BLaER1 treated with 17β-estradiol and CSF1 and Interleukin-3, amounts not matched to agents 10 nM and 100 nM (cell line): ENCODE measurements at regions not wholly inside any gene's neighbourhood (a gene's known extent, or its start where the extent isn't known, plus 50 kb on each side); places are given as distances from the start of the nearest gene placed in this dataset.
A peak's percentile ranks its signal among the peaks of the same experiment; 100 is the strongest.

Source experiments
- H3K27ac ChIP-seq, 11 experiments: shearing (Covaris generic); formaldehyde crosslinking; 2 replicates each; pipeline ENCODE4 v1.8.1; 2022
- H3K27me3 ChIP-seq, 11 experiments: shearing (Covaris generic); formaldehyde crosslinking; 2 replicates each; pipeline ENCODE4 v1.8.1; 2022
- H3K36me3 ChIP-seq, 11 experiments: shearing (Covaris generic); formaldehyde crosslinking; 2 replicates each; pipeline ENCODE4 v1.8.1; 2022
- H3K4me1 ChIP-seq, 10 experiments: shearing (Covaris generic); formaldehyde crosslinking; 2 replicates each; pipeline ENCODE4 v1.8.1; 2022
- H3K4me2 ChIP-seq, 11 experiments: shearing (Covaris generic); formaldehyde crosslinking; 2 replicates each; pipeline ENCODE4 v1.8.1; 2022
- H3K4me3 ChIP-seq, 10 experiments: shearing (Covaris generic); formaldehyde crosslinking; 2 replicates each; pipeline ENCODE4 v1.8.1; 2022
- H3K9ac ChIP-seq, 11 experiments: shearing (Covaris generic); formaldehyde crosslinking; 2 replicates each; pipeline ENCODE4 v1.8.1; 2022
- H3K9me3 ChIP-seq, 11 experiments: shearing (Covaris generic); formaldehyde crosslinking; replicated peaks in 1 of 11; 2 replicates each; pipeline ENCODE4 v1.8.1; 2022
- H4K20me1 ChIP-seq, 11 experiments: shearing (Covaris generic); formaldehyde crosslinking; 2 replicates each; pipeline ENCODE4 v1.8.1; 2022
- Cebpa-rat ChIP-seq, 11 experiments: shearing (Covaris generic); IDR thresholded peaks; 2 replicates each; pipeline ENCODE4 v1.8.1; 2022

- H4K20me1 ChIP-seq, result no peaks in the 10 kb centered on the region
Measured at GRCh38 chr4:45324455-45325417, 598.4 kb upstream of the GNPDA2 start.

DNA sequence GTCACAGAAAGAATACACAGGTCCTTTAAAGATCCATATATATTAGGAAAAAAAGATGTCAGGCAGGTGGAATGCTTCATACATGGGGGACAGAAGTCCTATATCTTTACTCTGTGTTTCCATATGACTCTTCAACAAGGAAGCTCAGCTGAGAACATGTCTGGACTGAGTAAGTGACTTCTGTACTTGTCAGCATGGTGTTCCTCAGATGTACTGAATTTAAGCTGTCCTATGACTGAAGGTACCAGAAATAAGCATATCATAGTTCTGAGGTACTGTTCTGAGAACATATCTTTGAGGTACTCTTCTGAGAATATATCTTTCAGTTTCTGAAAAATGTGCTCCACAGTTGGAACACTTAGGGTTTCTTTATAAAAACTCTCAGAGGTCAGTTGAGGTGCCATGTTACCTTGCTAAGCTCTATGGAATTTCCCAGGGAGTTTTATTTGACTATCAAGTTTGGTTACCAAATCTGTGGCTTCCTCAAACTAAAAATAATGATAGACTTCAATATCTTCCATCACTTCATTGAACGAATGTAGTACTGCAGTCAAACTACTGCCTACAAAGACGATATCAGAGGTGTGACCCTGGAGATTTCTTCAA lies 597.2 kb upstream of the GNPDA2 start:
- no peaks in the 10 kb centered on the region for H4K20me1 ChIP-seq
- H3K4me3 ChIP-seq, result no peak overlapping the region
- H3K4me1 ChIP-seq, result 0 out of 20 replicates have a peak, but pooled peaks cover 0 to 4% (median 0%) of the 10 kb centered on the region in 10 experiments
- no peak overlapping the region for H3K27ac ChIP-seq
- H3K36me3 ChIP-seq, result no peaks in the 10 kb centered on the region
- no peak for TF ChIP-seq Cebpa-rat (IDR thresholded peaks at IDR 0.05)
- no peak overlapping the region for H3K4me2 ChIP-seq
- H3K9ac ChIP-seq, result no peak overlapping the region
- no peaks in the 10 kb centered on the region for H3K9me3 ChIP-seq
- H3K27me3 ChIP-seq, result no peaks in the 10 kb centered on the region

More at GRCh38 chr4:45324455-45325417, 598.4 kb upstream of the GNPDA2 start:
- no peak overlapping the region for H3K4me2 ChIP-seq
- H3K27ac ChIP-seq, result no peak overlapping the region
- TF ChIP-seq Cebpa-rat (IDR thresholded peaks at IDR 0.05), result no peak
- no peak overlapping the region for H3K4me3 ChIP-seq
- H3K9me3 ChIP-seq, result no peaks in the 10 kb centered on the region
- no peaks in the 10 kb centered on the region for H3K27me3 ChIP-seq
- 0 out of 20 replicates have a peak, but pooled peaks cover 0 to 4% (median 0%) of the 10 kb centered on the region in 10 experiments for H3K4me1 ChIP-seq
- no peak overlapping the region for H3K9ac ChIP-seq
- no peaks in the 10 kb centered on the region for H3K36me3 ChIP-seq

GRCh38 chr4:45317739-45318138 lies 591.4 kb upstream of the GNPDA2 start:
- Histone ChIP-seq H3K4me1 (peaks cover 0 to 5% (median 0%) of the 10 kb centered on the region in 10 experiments; a peak in 3 of 20 replicates), H3K36me3 (no peaks in the 10 kb centered on the region), H3K9ac (no peak overlapping the region), H3K4me3 (no peak overlapping the region), H3K27ac (no peak overlapping the region), H4K20me1 (no peaks in the 10 kb centered on the region), H3K27me3 (no peaks in the 10 kb centered on the region), H3K4me2 (no peak overlapping the region), H3K9me3 (no peaks in the 10 kb centered on the region)
- TF ChIP-seq Cebpa-rat (IDR thresholded peaks at IDR 0.05), result no peak

DNA sequence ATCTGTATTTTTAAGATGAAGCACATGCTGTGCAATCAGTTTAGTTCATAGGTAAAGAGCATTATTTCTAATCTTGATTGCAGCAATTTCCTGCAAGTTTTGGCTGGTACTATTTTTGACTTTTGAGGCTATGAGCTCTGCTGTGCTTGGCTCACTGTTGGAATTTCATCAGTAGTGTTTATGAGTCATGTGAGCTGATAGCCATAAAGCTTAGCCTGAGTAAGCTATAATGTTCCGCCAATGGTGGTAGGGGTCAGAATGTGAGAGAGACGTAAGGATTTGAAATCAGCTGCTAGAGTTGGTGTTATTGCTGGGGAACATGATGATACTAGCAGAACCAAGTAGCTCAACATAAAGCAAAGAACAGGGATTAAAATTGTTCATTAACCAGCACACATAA lies 590.9 kb upstream of the GNPDA2 start:
- no peaks in the 10 kb centered on the region for H3K36me3 ChIP-seq
- peak overlapping the region in 3 of 11 experiments; percentile 6 to 10 (median 9); a peak in 1 of 22 replicates for H3K4me2 ChIP-seq
- no peaks in the 10 kb centered on the region for H3K9me3 ChIP-seq
- no peak overlapping the region for H3K9ac ChIP-seq
- no peaks in the 10 kb centered on the region for H4K20me1 ChIP-seq
- peaks cover 0 to 5% (median 0%) of the 10 kb centered on the region in 10 experiments; a peak in 3 of 20 replicates for H3K4me1 ChIP-seq
- no peak for TF ChIP-seq Cebpa-rat (IDR thresholded peaks at IDR 0.05)
- no peak overlapping the region for H3K4me3 ChIP-seq
- H3K27me3 ChIP-seq, result no peaks in the 10 kb centered on the region
- H3K27ac ChIP-seq, result no peak overlapping the region

- TF ChIP-seq Cebpa-rat (IDR thresholded peaks at IDR 0.05), result no peak
- H4K20me1 ChIP-seq, result no peaks in the 10 kb centered on the region
Measured at GRCh38 chr4:45316257-45316656, 589.9 kb upstream of the GNPDA2 start.

GRCh38 chr4:45302828-45303227 lies 576.5 kb upstream of the GNPDA2 start:
- Histone ChIP-seq H3K9ac (no peak overlapping the region), H4K20me1 (no peaks in the 10 kb centered on the region), H3K4me1 (no peaks in the 10 kb centered on the region), H3K4me2 (no peak overlapping the region), H3K9me3 (no peaks in the 10 kb centered on the region), H3K27me3 (no peaks in the 10 kb centered on the region), H3K27ac (no peak overlapping the region), H3K36me3 (no peaks in the 10 kb centered on the region), H3K4me3 (no peak overlapping the region)
- TF ChIP-seq Cebpa-rat (IDR thresholded peaks at IDR 0.05), result no peak

More at GRCh38 chr4:45316257-45316656, 589.9 kb upstream of the GNPDA2 start:
- H3K36me3 ChIP-seq, result no peaks in the 10 kb centered on the region
- no peak overlapping the region for H3K9ac ChIP-seq
- no peak overlapping the region for H3K4me3 ChIP-seq
- H3K27me3 ChIP-seq, result no peaks in the 10 kb centered on the region
- H3K27ac ChIP-seq, result no peak overlapping the region
- peaks cover 0 to 5% (median 0%) of the 10 kb centered on the region in 10 experiments; a peak in 3 of 20 replicates for H3K4me1 ChIP-seq
- no peaks in the 10 kb centered on the region for H3K9me3 ChIP-seq
- H3K4me2 ChIP-seq, result no peak overlapping the region

GRCh38 chr4:45294464-45294863 lies 568.1 kb upstream of the GNPDA2 start:
- no peak overlapping the region for H3K4me2 ChIP-seq
- no peak for TF ChIP-seq Cebpa-rat (IDR thresholded peaks at IDR 0.05)
- H3K4me3 ChIP-seq, result no peak overlapping the region
- no peaks in the 10 kb centered on the region for H4K20me1 ChIP-seq
- H3K4me1 ChIP-seq, result no peaks in the 10 kb centered on the region
- H3K9ac ChIP-seq, result no peak overlapping the region
- H3K27me3 ChIP-seq, result no peaks in the 10 kb centered on the region
- no peak overlapping the region for H3K27ac ChIP-seq
- H3K9me3 ChIP-seq, result peaks cover 0 to 6% (median 0%) of the 10 kb centered on the region in 11 experiments; a peak in 1 of 22 replicates
- no peaks in the 10 kb centered on the region for H3K36me3 ChIP-seq

GRCh38 chr4:45293335-45293734 lies 567.0 kb upstream of the GNPDA2 start:
- H3K27me3 ChIP-seq, result no peaks in the 10 kb centered on the region
- no peak for TF ChIP-seq Cebpa-rat (IDR thresholded peaks at IDR 0.05)
- H3K36me3 ChIP-seq, result no peaks in the 10 kb centered on the region
- H4K20me1 ChIP-seq, result no peaks in the 10 kb centered on the region
- peaks cover 0 to 6% (median 0%) of the 10 kb centered on the region in 11 experiments; a peak in 1 of 22 replicates for H3K9me3 ChIP-seq
- H3K27ac ChIP-seq, result no peak overlapping the region
- no peak overlapping the region for H3K9ac ChIP-seq
- H3K4me1 ChIP-seq, result no peaks in the 10 kb centered on the region
- no peak overlapping the region for H3K4me2 ChIP-seq
- no peak overlapping the region for H3K4me3 ChIP-seq

GRCh38 chr4:45292844-45293243 lies 566.5 kb upstream of the GNPDA2 start:
- Histone ChIP-seq H3K9me3 (peaks cover 0 to 6% (median 0%) of the 10 kb centered on the region in 11 experiments; a peak in 1 of 22 replicates), H4K20me1 (no peaks in the 10 kb centered on the region), H3K27ac (no peak overlapping the region), H3K27me3 (no peaks in the 10 kb centered on the region), H3K36me3 (no peaks in the 10 kb centered on the region), H3K4me2 (no peak overlapping the region), H3K4me3 (no peak overlapping the region), H3K4me1 (no peaks in the 10 kb centered on the region), H3K9ac (no peak overlapping the region)
- no peak for TF ChIP-seq Cebpa-rat (IDR thresholded peaks at IDR 0.05)
